HG02610 (cell line): ENCODE measurements at regions not wholly inside any gene's neighbourhood (a gene's known extent, or its start where the extent isn't known, plus 50 kb on each side); places are given as distances from the start of the nearest gene placed in this dataset.
"Not testable (repeated sequence)": the region's sequence is repeated elsewhere in the genome, so short reads cannot be mapped to it uniquely, and the experiment has no call there.

ENCODE experiments used
- ATAC-seq: cut with Tn5 transposase; IDR thresholded peaks from one replicate; pipeline ENCODE4 v1.9.1; 2021; ENCODE audit warnings: mild to moderate bottlenecking, moderate library complexity; ENCODE audit not compliant: unreplicated experiment

GRCh38 chr5:45038366-45038987 is 229.7 kb downstream of the MRPS30 start:
- peak; percentile 65 for ATAC-seq

- ATAC-seq: no peak
These were observed 233.5 kb downstream of the MRPS30 start for GRCh38 chr5:45042283-45042682.

DNA sequence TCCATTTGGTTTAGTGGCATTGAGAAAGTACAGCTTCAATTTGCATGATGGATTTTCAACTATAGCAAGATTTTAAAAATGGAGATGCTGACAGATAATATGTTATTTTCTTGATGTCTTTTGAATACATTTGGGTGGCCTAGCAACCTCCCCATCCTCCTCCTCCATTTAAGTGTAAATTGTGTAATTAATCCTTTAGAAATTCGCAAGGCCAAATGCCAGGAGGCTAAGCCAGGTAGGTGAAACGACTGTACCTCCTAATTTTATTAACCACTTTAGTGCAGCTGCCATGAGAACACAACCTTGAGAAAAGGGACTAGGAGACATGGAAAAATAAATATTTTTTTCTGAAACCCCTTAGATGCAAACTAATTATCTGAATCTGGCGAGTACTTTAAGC is 248.8 kb downstream of the MRPS30 start:
- ATAC-seq: no peak

DNA sequence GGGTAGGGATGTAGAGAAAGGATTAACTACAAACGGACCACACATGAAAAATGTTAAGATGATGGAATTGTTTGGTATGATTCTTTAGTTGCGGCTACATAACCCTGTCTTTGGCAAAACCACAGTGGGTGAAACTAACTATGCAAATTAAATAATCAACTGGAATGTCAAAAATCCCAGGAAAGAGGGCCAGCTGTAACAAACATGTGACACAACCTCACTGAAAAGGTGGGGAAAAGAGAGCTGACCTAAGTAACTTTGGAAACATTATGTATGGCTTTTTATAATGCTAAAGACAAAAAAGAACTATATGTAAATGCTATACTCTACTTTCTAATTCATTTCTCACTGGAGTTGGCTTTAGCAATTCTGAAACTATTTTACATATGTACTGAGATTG is 252.0 kb downstream of the MRPS30 start:
- ATAC-seq: no peak

DNA sequence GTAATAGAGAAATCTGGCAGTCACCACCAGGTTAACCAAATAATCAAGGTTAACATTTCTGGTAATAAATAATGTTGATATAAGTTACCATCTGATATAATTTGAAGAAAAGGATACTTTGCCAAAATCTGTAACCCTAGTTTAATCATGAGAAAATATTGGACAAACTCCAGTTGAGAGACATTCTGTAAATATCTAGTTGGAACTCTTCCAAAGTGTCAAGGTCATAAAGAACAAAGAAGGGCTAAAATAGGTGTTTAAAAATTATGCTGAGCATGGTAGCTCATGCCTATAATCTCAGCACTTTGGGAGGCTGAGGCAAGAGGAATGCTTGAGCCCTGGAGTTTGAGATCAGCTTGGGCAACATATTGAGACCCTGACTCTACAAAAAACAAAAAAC is 253.3 kb downstream of the MRPS30 start:
- ATAC-seq: no peak

DNA sequence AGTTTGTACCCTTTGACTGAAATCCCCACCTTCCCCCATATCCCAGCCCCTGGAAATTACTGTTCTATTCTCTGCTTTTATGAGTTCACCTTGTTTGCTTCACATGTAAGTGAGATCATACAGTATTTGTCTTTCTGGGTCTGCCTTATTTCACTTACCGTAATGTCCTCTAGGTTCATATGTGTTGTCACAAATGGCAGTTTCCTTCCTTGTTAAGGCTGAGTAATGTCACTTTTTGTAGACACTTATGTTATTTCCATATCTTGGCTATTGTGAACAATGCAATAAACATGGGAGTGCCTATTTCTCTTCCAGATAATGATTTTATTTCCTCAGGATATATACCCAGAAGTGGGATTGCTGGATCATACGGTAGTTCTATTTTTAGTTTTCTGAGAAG is 272.3 kb downstream of the MRPS30 start:
- no peak for ATAC-seq

DNA sequence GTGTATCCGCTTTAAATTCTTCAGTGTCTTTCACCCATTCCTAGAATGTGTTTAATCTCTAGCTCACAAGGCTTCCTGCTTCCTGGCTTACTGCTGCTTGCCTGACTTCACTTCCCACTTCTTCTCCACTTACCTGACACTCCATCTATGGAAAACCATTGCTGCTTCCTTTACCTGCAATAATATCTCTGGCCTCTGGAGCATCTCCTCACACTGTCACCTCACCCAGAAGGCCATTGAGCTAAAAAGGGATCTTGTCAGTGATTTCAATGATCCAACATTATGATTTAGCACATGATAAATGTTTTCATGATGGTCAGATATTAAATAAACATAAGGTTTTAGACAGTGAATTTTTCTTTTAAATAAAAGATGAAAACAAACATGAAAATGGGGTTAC is 281.1 kb downstream of the MRPS30 start:
- no peak for ATAC-seq

DNA sequence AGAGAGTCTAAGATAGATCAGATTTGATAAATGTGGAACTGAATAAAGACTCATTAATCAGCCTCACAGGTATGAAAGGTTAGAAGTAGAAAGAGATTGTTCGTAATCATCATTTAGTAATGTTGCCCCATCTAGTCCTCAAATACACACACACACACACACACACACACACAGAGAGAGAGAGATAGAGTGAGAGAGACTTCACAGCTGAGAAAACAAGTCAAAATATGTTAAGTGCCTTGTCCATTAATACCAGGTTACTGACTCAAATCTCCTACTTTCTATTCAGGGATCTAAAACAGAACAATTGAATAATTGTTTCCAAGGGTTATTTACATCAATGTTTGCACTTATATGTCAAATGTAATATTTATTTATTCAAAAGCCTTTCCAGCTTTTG is 284.6 kb downstream of the MRPS30 start:
- ATAC-seq: no peak

DNA sequence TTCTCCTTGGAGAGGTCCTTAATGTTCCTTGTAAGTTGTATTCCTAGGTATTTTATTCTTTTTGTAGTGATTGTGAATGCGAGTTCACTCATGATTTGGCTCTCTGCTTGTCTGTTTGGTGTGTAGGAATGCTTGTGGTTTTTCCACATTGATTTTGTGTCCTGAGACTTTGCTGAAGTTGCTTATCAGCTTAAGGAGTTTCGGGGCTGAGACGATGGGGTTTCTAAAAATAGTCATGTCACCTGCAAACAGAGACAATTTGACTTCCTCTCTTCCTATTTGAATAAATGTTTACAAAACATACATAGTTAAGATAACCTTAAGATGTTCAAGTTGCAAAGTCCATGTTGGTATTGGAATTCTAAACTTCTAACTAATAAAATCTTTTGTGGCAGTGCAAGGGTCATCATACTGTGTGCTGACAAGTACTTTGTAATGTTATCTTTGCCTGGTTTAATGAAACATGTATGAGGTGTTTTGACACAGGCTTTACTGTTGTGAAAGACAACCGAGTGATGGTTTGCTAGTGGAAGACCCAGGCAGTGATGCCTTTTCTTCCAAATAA is 286.2 kb downstream of the MRPS30 start:
- ATAC-seq: no peak

- ATAC-seq: peak; percentile 93
These were observed 289.7 kb downstream of the MRPS30 start for GRCh38 chr5:45098483-45098882.

DNA sequence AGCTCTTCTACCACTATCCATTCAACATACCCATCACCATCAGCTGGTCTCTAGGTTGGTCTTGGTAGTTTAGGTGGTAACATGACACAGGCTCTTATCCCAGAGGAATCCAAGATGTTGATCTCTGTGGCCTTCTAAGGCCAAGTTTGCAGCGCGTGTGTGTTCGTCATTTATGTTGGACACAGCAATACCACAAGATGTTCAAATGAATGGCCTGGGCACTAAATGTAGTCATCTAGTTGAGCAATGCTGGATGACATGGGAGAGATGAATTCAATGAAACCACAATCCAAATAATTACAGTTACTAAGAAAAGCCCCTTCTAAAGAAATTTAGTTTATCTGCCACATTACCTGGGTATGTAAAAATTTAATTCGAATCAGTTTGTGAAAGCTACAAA is 292.4 kb downstream of the MRPS30 start:
- ATAC-seq: no peak

DNA sequence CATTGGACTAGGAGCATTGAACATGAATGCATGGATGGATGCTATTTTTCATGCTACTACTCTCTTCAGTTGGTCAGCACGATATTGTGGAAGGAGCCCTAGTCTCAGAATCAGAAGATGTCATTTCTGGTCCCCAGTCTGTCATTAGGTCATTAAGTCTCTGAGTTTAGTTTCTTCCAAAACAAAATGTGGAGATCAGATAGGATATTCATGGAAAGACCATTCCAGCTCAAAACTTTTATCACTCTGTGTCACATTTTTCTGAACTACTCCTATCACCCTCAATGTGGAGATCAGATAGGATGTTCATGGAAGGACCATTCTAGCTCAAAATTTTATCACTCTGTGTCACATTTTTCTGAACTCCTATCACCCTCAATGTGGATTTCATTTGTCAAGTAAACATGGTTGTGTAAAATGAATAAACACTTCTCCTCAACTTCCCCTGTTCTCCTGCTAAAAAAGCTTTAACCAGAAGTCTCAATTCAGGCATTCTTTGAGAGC is 296.8 kb downstream of the MRPS30 start:
- ATAC-seq: no peak

DNA sequence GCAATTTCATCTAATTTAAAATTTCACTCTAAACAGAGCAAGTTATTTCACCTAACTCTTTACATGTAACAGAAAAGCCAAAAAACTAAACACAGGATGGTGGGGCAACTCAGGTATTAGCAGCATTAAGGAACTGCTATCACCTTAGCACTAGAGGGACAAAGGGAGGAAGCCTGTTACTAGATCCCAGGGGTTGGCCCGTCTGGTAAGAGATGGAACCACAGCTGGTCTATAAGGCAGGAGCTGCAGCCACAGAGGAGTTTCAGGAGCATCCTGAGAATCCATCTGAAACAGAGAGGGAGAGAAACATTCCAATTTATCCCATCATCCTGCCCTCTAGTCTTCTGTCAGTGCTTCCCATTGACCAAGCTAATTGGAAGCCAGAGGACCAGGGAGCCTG is 300.3 kb downstream of the MRPS30 start:
- no peak for ATAC-seq

GRCh38 chr5:45109636-45110035 is 300.9 kb downstream of the MRPS30 start:
- ATAC-seq: no peak

DNA sequence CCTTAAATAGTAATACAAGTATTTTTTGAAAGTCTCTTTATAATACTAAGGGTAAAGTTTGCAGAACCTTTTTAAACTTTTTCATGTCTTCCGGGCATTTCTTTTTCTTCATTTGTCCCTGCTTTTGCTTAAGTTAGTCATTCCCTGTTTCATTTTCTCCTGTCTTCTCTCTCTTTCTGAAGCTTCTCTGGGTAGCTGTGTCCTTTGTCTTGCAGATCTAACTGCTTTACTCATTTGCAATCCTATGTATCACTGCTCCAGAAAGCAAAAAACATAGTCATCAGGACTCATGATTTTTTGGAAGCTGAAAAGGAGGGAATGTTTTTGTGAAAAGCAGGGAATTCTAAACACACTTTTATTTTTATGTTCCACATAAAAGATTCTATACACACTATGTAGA is 301.7 kb downstream of the MRPS30 start:
- no peak for ATAC-seq

DNA sequence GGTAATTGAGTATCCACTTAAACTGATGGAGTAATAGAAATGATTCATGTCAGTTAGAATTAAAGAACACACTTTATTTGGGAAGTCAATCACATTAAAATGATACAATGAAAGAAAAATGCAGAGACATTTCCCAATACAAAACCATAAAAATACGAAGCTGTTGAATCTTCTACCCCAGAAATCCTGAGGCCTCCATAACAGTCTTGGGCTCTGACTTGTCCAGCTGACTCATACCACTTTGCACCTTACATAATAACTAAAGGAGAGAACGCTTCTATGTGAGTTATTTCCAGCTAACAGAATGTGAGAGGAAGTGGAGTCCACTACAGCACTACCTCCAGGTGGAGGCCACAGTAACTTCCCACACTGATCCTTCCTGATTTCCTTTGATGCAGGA is 305.0 kb downstream of the MRPS30 start:
- no peak for ATAC-seq

- ATAC-seq: no peak
These were observed 324.2 kb downstream of the MRPS30 start for GRCh38 chr5:45132972-45133371.

- ATAC-seq: no peak
These were observed 354.2 kb downstream of the MRPS30 start for GRCh38 chr5:45162974-45163373.

GRCh38 chr5:45171563-45171962 is 362.8 kb downstream of the MRPS30 start:
- no peak for ATAC-seq

DNA sequence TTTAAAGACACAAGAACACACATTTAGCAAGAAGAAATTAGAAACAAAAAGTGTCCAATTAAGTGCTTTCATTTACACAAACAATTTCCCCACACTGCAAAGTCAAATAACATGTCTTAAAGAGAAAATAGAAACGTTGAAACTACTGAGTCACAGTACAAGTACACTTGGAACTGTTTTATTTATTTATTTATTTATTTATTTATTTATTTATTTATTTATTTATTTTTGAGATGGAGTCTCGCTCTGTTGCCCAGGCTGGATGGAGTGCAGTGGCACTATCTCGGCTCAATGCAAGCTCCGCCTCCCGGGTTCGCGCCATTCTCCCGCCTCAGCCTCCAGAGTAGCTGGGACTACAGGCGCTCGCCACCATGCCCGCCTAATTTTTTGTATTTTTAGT is 363.9 kb downstream of the MRPS30 start:
- not testable (repeated sequence) for ATAC-seq

GRCh38 chr5:45179686-45180085 is 370.9 kb downstream of the MRPS30 start:
- ATAC-seq: no peak

- ATAC-seq: no peak
These were observed 380.3 kb downstream of the MRPS30 start for GRCh38 chr5:45189042-45189441.

- ATAC-seq: no peak
These were observed 380.7 kb downstream of the MRPS30 start for GRCh38 chr5:45189481-45189880.
